Ascending aorta (tissue), 2 donors: ENCODE measurements at regions not wholly inside any gene's neighbourhood (a gene's known extent, or its start where the extent isn't known, plus 50 kb on each side); places are given as distances from the start of the nearest gene placed in this dataset.

Source experiments
- DNase-seq, 2 donors: peaks; one replicate each; pipeline ENCODE4 v3.0.0-alpha.2; 2019; ENCODE audit warnings: low spot score in 2 of 2
- H3K27ac ChIP-seq, 2 donors: fragments of 200-600 bp; sonication (generic); one replicate each; pipeline ENCODE4 v1.5.1; 2016 to 2017; ENCODE audit warnings: mild to moderate bottlenecking in 1 of 2
- H3K27me3 ChIP-seq: fragments of 200-600 bp; sonication (generic); one replicate; pipeline ENCODE4 v1.5.1; 2017
- H3K36me3 ChIP-seq, 2 donors: fragments of 200-600 bp; sonication (generic); one replicate each; pipeline ENCODE4 v1.5.1; 2016
- H3K4me1 ChIP-seq, 2 donors: fragments of 200-600 bp; sonication (generic); one replicate each; pipeline ENCODE4 v1.5.1; 2016 to 2017; ENCODE audit warnings: mild to moderate bottlenecking in 1 of 2
- H3K4me3 ChIP-seq, 2 donors: fragments of 200-600 bp; sonication (generic); one replicate each; pipeline ENCODE4 v1.5.1; 2016 to 2017; ENCODE audit warnings: mild to moderate bottlenecking in 1 of 2
- H3K9me3 ChIP-seq, 2 donors: fragments of 200-600 bp; sonication (generic); one replicate each; pipeline ENCODE4 v1.5.1; 2016
- intact Hi-C: fragments of 100-400 bp; cut with DNase I; formaldehyde crosslinking; loops from one replicate; pipeline ENCODE4 v1.15.1; 2023
- TF ChIP-seq, protein P1 (sequence below), 3 experiments: fragments of 200-600 bp in 2 of 3; fragments of 450-650 bp in 1 of 3; sonication (generic) in 2 of 3; IDR thresholded peaks; one replicate each; pipeline ENCODE4 v1.5.1; 2016 to 2019; ENCODE audit warnings: antibody characterized with exemption in 3 of 3, mild to moderate bottlenecking in 1 of 3, moderate library complexity in 1 of 3

DNA sequence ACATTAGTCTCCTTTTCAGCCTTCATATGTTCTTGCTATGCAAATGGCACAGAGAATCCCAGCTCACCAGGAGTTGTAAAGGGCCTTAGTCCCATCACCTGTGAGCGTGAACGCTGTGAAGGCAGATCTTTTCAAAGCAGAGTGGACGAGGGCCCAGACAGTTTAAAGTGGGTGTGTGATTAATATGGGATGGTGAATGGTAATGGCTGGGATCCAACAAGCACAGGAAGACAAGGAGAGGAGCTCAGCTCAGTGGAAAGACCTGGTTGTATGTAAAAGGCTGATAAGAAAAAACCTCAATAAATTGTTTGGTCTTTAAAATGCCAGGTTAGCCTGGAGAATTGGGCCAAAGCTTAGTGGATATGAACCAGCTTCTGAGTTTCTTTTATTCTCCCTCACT is 326.2 kb downstream of the NYAP2 start:
- H3K36me3 ChIP-seq, result no peaks in the 10 kb centered on the region
- no peaks in the 10 kb centered on the region for H3K9me3 ChIP-seq
- intact Hi-C loops, result no loop called here
- TF ChIP-seq, protein P1, sequence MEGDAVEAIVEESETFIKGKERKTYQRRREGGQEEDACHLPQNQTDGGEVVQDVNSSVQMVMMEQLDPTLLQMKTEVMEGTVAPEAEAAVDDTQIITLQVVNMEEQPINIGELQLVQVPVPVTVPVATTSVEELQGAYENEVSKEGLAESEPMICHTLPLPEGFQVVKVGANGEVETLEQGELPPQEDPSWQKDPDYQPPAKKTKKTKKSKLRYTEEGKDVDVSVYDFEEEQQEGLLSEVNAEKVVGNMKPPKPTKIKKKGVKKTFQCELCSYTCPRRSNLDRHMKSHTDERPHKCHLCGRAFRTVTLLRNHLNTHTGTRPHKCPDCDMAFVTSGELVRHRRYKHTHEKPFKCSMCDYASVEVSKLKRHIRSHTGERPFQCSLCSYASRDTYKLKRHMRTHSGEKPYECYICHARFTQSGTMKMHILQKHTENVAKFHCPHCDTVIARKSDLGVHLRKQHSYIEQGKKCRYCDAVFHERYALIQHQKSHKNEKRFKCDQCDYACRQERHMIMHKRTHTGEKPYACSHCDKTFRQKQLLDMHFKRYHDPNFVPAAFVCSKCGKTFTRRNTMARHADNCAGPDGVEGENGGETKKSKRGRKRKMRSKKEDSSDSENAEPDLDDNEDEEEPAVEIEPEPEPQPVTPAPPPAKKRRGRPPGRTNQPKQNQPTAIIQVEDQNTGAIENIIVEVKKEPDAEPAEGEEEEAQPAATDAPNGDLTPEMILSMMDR (IDR thresholded peaks at IDR 0.05), result no peak
- DNase-seq, result no peak
- H3K4me1 ChIP-seq, result no peaks in the 10 kb centered on the region
- H3K4me3 ChIP-seq, result no peak overlapping the region
- H3K27me3 ChIP-seq, result no peaks in the 10 kb centered on the region
- H3K27ac ChIP-seq, result no peak overlapping the region
